GM23248 (cell line): ENCODE measurements at regions not wholly inside any gene's neighbourhood (a gene's known extent, or its start where the extent isn't known, plus 50 kb on each side); places are given as distances from the start of the nearest gene placed in this dataset.

ENCODE experiments used
- EZH2 ChIP-seq: fragments of 200-600 bp; sonication (generic); IDR thresholded peaks from 2 replicates; pipeline ENCODE4 v1.6.1; 2018; ENCODE audit warnings: antibody characterized with exemption, mild to moderate bottlenecking; ENCODE audit not compliant: insufficient read depth, poor library complexity, severe bottlenecking
- EZH2phosphoT487 ChIP-seq: fragments of 200-600 bp; sonication (generic); IDR thresholded peaks from 2 replicates; pipeline ENCODE4 v1.6.1; 2018; ENCODE audit warnings: antibody characterized with exemption, moderate library complexity, mild to moderate bottlenecking, low read depth; ENCODE audit not compliant: insufficient read depth

- TF ChIP-seq EZH2 (no peak), EZH2phosphoT487 (no peak)
These were observed 427.2 kb upstream of the PDE3A start for GRCh38 chr12:19941096-19941495.
